Astrocyte of the cerebellum (primary cell): ENCODE measurements at regions not wholly inside any gene's neighbourhood (a gene's known extent, or its start where the extent isn't known, plus 50 kb on each side); places are given as distances from the start of the nearest gene placed in this dataset.

Experiments used
- DNase-seq: peaks from one replicate; pipeline ENCODE4 v3.0.0-alpha.2; 2011; ENCODE audit warnings: low read depth
- H3K4me3 ChIP-seq: 2 replicates; pipeline ENCODE4 v1.5.1; 2011; ENCODE audit warnings: mild to moderate bottlenecking, low read depth, low read length, moderate library complexity
- CTCF ChIP-seq: IDR thresholded peaks from 2 replicates; pipeline ENCODE4 v1.5.1; 2012; ENCODE audit warnings: low read length, low read depth, moderate library complexity, mild to moderate bottlenecking; ENCODE audit errors: missing control alignments
- in situ Hi-C: cut with HindIII; loops from 2 replicates; pipeline ENCODE4 v1.10.0; 2017; ENCODE audit warnings: low sequenced_read_pairs

DNA sequence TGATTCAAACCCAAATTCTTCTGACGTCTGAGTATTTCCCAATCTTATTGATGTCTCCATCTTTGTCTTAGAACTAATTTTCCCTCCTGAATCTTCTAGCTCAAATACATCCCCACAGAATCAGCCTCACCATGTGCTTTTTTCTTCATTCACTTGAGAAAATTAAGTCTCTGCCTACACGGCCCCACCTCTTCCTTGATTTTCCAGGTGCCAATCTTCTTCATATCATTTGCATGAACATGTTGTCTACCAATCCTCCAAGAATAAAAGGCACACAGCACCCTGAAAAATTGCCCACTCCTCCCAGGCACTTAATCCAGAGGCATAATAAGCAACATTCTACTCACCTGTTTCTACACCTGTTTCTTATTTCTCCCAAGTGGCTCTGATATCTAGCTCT is 408.1 kb upstream of the NBEA start:
- DNase-seq: no peak
- in situ Hi-C loops: no loop called here
- no peak overlapping the region for H3K4me3 ChIP-seq
- TF ChIP-seq CTCF: no peak

DNA sequence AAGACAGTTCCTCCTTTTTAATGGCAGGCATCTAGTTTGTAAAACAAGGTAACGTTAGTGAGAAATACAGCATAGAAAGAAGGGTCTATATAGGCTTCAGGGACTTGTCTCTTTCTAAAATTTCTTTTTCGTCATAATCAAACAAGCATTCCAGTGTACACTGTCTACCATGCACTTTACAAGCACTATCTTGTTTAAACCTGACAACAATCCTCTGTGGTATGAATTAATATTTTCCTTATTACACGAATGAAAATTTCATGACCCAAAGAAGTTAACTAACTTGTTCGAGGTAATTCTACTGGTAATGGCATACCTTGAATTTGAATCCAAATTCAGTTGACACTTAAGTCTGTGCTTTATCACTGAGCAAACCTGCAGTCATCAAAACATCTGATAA is 399.7 kb upstream of the NBEA start:
- no peak for TF ChIP-seq CTCF
- in situ Hi-C loops: no loop called here
- no peak for DNase-seq
- H3K4me3 ChIP-seq: no peak overlapping the region

DNA sequence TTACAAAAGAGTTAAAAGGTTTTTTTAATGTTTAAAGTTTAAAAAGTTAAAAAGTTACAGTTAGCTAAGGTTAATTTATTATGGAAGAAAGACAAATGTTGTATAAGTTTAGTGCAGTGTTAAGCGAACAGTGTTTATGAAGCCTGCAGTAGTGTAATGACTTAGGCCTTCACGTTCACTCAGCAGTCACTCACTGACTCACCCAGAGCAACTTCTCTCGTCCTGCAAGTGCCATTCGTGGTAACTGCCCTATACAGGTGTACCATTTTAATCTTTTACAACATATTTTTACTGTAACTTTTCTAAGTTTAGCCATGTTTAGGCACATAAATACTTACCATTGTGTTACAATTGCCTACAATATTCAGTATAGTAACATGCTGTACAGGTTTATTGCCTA is 398.2 kb upstream of the NBEA start:
- in situ Hi-C loops: no loop called here
- no peak overlapping the region for H3K4me3 ChIP-seq
- TF ChIP-seq CTCF: no peak
- DNase-seq: no peak

GRCh38 chr13:34545461-34545860 is 396.6 kb upstream of the NBEA start:
- in situ Hi-C loops: no loop called here
- no peak overlapping the region for H3K4me3 ChIP-seq
- no peak for TF ChIP-seq CTCF
- no peak for DNase-seq

- no peak for DNase-seq
- no peak for TF ChIP-seq CTCF
- in situ Hi-C loops: no loop called here
- no peak overlapping the region for H3K4me3 ChIP-seq
These were observed 395.5 kb upstream of the NBEA start for GRCh38 chr13:34546344-34547250.

DNA sequence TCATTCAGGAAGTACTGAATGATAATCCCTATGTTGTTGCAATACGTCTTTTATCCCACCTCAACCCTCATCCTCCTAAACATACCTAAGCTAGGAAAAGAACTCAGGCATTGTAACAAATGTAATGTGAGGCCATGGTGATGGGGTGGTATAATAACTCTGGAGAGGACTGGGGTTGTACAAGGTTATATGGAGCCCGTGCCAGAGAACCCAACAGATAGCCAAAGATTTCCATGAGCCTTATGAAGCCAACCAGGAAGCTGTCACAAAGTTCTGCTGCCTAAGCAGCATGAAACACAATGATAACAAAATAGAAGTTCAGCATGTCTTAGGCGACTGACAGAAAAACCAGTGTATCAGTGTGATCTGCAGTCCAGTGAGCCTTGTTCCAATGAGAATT is 394.1 kb upstream of the NBEA start:
- no peak for TF ChIP-seq CTCF
- no peak for DNase-seq
- in situ Hi-C loops: no loop called here
- H3K4me3 ChIP-seq: no peak overlapping the region

DNA sequence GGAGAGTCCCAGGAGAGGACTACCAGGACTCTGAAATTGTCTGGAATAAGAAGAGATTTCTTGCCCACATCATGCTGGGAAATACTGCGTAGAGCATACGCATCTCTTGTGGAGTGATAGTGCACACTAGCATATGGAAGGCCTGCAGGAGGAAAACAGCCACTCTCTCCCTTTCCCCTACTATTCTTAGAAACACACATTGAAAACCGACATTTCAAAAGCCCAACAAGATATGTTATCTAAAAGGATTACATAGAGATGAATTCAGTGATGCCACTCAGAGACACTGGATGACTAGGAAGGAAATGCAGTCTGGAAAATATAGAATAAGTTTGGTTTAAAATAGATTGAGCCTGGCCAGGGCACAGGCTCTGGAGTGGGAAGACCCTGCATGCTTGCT is 388.7 kb upstream of the NBEA start:
- TF ChIP-seq CTCF: no peak
- no peak for DNase-seq
- in situ Hi-C loops: no loop called here
- no peak overlapping the region for H3K4me3 ChIP-seq
